ENCODE measurements at regions not wholly inside any gene's neighbourhood (a gene's known extent, or its start where the extent isn't known, plus 50 kb on each side); places are given as distances from the start of the nearest gene placed in this dataset.

GRCh38 chr10:91108820-91109219 is 111.6 kb upstream of the PCGF5 start:
- no peak for TF ChIP-seq GABPA (IDR thresholded peaks at IDR 0.05 in 1 of 2, conservative IDR thresholded peaks at IDR 0.05 in 1 of 2)
- no peak for TF ChIP-seq RAD21 (IDR thresholded peaks at IDR 0.05)
- TF ChIP-seq YY1 (IDR thresholded peaks at IDR 0.05) = no peak
- TF ChIP-seq, protein P1, sequence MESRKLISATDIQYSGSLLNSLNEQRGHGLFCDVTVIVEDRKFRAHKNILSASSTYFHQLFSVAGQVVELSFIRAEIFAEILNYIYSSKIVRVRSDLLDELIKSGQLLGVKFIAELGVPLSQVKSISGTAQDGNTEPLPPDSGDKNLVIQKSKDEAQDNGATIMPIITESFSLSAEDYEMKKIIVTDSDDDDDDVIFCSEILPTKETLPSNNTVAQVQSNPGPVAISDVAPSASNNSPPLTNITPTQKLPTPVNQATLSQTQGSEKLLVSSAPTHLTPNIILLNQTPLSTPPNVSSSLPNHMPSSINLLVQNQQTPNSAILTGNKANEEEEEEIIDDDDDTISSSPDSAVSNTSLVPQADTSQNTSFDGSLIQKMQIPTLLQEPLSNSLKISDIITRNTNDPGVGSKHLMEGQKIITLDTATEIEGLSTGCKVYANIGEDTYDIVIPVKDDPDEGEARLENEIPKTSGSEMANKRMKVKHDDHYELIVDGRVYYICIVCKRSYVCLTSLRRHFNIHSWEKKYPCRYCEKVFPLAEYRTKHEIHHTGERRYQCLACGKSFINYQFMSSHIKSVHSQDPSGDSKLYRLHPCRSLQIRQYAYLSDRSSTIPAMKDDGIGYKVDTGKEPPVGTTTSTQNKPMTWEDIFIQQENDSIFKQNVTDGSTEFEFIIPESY (IDR thresholded peaks at IDR 0.05) = no peak
- no peak for TF ChIP-seq HNF4A (conservative IDR thresholded peaks at IDR 0.05)
